ENCODE measurements at regions not wholly inside any gene's neighbourhood (a gene's known extent, or its start where the extent isn't known, plus 50 kb on each side); places are given as distances from the start of the nearest gene placed in this dataset.
A peak's percentile ranks its signal among the peaks of the same experiment; 100 is the strongest.
"Not testable (repeated sequence)": the region's sequence is repeated elsewhere in the genome, so short reads cannot be mapped to it uniquely, and the experiment has no call there.

GRCh38 chr6:169862043-169862891 is 110.8 kb downstream of the ERMARD start:
- CTCF ChIA-PET, result no interaction called here
- Mint-ChIP-seq H3K4me1 (peaks cover 24% of the 10 kb centered on the region), H3K4me3 (no peak overlapping the region), H3K27ac (no peak overlapping the region), H3K9me3 (peaks cover 18% of the 10 kb centered on the region), H3K36me3 (peaks cover 2% of the 10 kb centered on the region), H3K27me3 (peaks cover 3% of the 10 kb centered on the region)
- DNase-seq, result no peak

- H3K9me3 Mint-ChIP-seq, result peaks cover 21% of the 10 kb centered on the region
- CTCF ChIA-PET, result no interaction called here
- no peak overlapping the region for H3K4me3 Mint-ChIP-seq
Measured at GRCh38 chr6:169861431-169862042, 110.1 kb downstream of the ERMARD start.

GRCh38 chr6:169859978-169860703 is 108.7 kb downstream of the ERMARD start:
- Mint-ChIP-seq H3K27ac (no peak overlapping the region), H3K4me3 (no peak overlapping the region)
- DNase-seq, result peak; percentile 27

More at GRCh38 chr6:169861431-169862042, 110.1 kb downstream of the ERMARD start:
- DNase-seq, result no peak
- H3K36me3 Mint-ChIP-seq, result peaks cover 2% of the 10 kb centered on the region
- H3K27me3 Mint-ChIP-seq, result peaks cover 3% of the 10 kb centered on the region
- no peak overlapping the region for H3K27ac Mint-ChIP-seq
- H3K4me1 Mint-ChIP-seq, result peaks cover 24% of the 10 kb centered on the region

GRCh38 chr6:169859401-169859977 is 108.1 kb downstream of the ERMARD start:
- H3K27ac Mint-ChIP-seq, result no peak overlapping the region
- peaks cover 21% of the 10 kb centered on the region for H3K9me3 Mint-ChIP-seq
- H3K4me3 Mint-ChIP-seq, result no peak overlapping the region
- H3K4me1 Mint-ChIP-seq, result peaks cover 24% of the 10 kb centered on the region
- peaks cover 2% of the 10 kb centered on the region for H3K36me3 Mint-ChIP-seq
- no peak for DNase-seq
- CTCF ChIA-PET, result no interaction called here
- no peaks in the 10 kb centered on the region for H3K27me3 Mint-ChIP-seq

More at GRCh38 chr6:169859978-169860703, 108.7 kb downstream of the ERMARD start:
- Mint-ChIP-seq H3K36me3 (peaks cover 2% of the 10 kb centered on the region), H3K9me3 (peaks cover 21% of the 10 kb centered on the region), H3K27me3 (no peaks in the 10 kb centered on the region), H3K4me1 (peaks cover 24% of the 10 kb centered on the region)
- CTCF ChIA-PET, result no interaction called here

- Mint-ChIP-seq H3K27ac (no peak overlapping the region), H3K36me3 (peaks cover 2% of the 10 kb centered on the region), H3K4me1 (peaks cover 24% of the 10 kb centered on the region), H3K27me3 (no peaks in the 10 kb centered on the region), H3K9me3 (peaks cover 21% of the 10 kb centered on the region), H3K4me3 (no peak overlapping the region)
- DNase-seq, result no peak
- CTCF ChIA-PET, result interaction anchor here (1.3 kb wide), 1 partner anchor 27 kb away, joined by 4 read pairs; no protein-coding TSS in a partner anchor
Measured at GRCh38 chr6:169858935-169859351, 107.5 kb downstream of the ERMARD start.

- Mint-ChIP-seq H3K4me3 (no peak overlapping the region), H3K4me1 (peaks cover 22% of the 10 kb centered on the region), H3K9me3 (peaks cover 16% of the 10 kb centered on the region), H3K27ac (no peak overlapping the region), H3K36me3 (peaks cover 2% of the 10 kb centered on the region), H3K27me3 (no peaks in the 10 kb centered on the region)
- CTCF ChIA-PET, result interaction anchor here (1.3 kb wide), 1 partner anchor 26 kb away, joined by 4 read pairs; no protein-coding TSS in a partner anchor
- no peak for DNase-seq
Measured at GRCh38 chr6:169858293-169858934, 107.0 kb downstream of the ERMARD start.

- H3K4me3 Mint-ChIP-seq, result no peak overlapping the region
- no peaks in the 10 kb centered on the region for H3K27me3 Mint-ChIP-seq
- H3K27ac Mint-ChIP-seq, result no peak overlapping the region
- CTCF ChIA-PET, result interaction anchor here (1.3 kb wide), 1 partner anchor 25 kb away, joined by 4 read pairs; no protein-coding TSS in a partner anchor
- H3K4me1 Mint-ChIP-seq, result peaks cover 22% of the 10 kb centered on the region
- DNase-seq, result no peak
- H3K9me3 Mint-ChIP-seq, result peaks cover 21% of the 10 kb centered on the region
- H3K36me3 Mint-ChIP-seq, result peaks cover 2% of the 10 kb centered on the region
Measured at GRCh38 chr6:169857343-169858292, 106.2 kb downstream of the ERMARD start.

- Mint-ChIP-seq H3K4me1 (peaks cover 18% of the 10 kb centered on the region), H3K9me3 (peaks cover 21% of the 10 kb centered on the region)
- H3K4me3 Mint-ChIP-seq, CTCF ChIA-PET, H3K27ac Mint-ChIP-seq, DNase-seq, H3K36me3 Mint-ChIP-seq, H3K27me3 Mint-ChIP-seq: not testable (repeated sequence)
Measured at GRCh38 chr6:169856442-169857342, 105.3 kb downstream of the ERMARD start.

- H3K4me1 Mint-ChIP-seq, result peaks cover 2% of the 10 kb centered on the region
- H3K36me3 Mint-ChIP-seq, result no peaks in the 10 kb centered on the region
- DNase-seq, result no peak
- CTCF ChIA-PET, result interaction anchor here (1.2 kb wide), 1 partner anchor 23 kb away, joined by 4 read pairs; no protein-coding TSS in a partner anchor
- H3K9me3 Mint-ChIP-seq, result peaks cover 20% of the 10 kb centered on the region
- peaks cover 3% of the 10 kb centered on the region for H3K27me3 Mint-ChIP-seq
- no peak overlapping the region for H3K4me3 Mint-ChIP-seq
- H3K27ac Mint-ChIP-seq, result no peak overlapping the region
Measured at GRCh38 chr6:169854813-169855212, 103.4 kb downstream of the ERMARD start.

GRCh38 chr6:169854083-169854725 is 102.8 kb downstream of the ERMARD start:
- H3K27ac Mint-ChIP-seq, result no peak overlapping the region
- no peaks in the 10 kb centered on the region for H3K36me3 Mint-ChIP-seq
- CTCF ChIA-PET, result interaction anchor here (1.2 kb wide), 1 partner anchor 22 kb away, joined by 4 read pairs; no protein-coding TSS in a partner anchor
- peaks cover 17% of the 10 kb centered on the region for H3K9me3 Mint-ChIP-seq
- H3K27me3 Mint-ChIP-seq, result peaks cover 7% of the 10 kb centered on the region
- no peak overlapping the region for H3K4me3 Mint-ChIP-seq
- H3K4me1 Mint-ChIP-seq, result no peaks in the 10 kb centered on the region
- DNase-seq, result no peak

- H3K4me1 Mint-ChIP-seq, result no peaks in the 10 kb centered on the region
Measured at GRCh38 chr6:169853196-169854082, 102.0 kb downstream of the ERMARD start.

More at GRCh38 chr6:169853196-169854082, 102.0 kb downstream of the ERMARD start:
- no peak overlapping the region for H3K4me3 Mint-ChIP-seq
- peaks cover 17% of the 10 kb centered on the region for H3K9me3 Mint-ChIP-seq
- H3K27ac Mint-ChIP-seq, result no peak overlapping the region
- CTCF ChIA-PET, result interaction anchor here (1.2 kb wide), 1 partner anchor 21 kb away, joined by 4 read pairs; no protein-coding TSS in a partner anchor
- DNase-seq, result no peak
- no peaks in the 10 kb centered on the region for H3K36me3 Mint-ChIP-seq
- peaks cover 7% of the 10 kb centered on the region for H3K27me3 Mint-ChIP-seq
